Thoracic aorta (tissue), 2 donors: ENCODE measurements at regions not wholly inside any gene's neighbourhood (a gene's known extent, or its start where the extent isn't known, plus 50 kb on each side); places are given as distances from the start of the nearest gene placed in this dataset.

Experiments used
- ATAC-seq: fragments of 150-250 bp; one replicate; pipeline ENCODE4 v1.8.0; 2017; ENCODE audit warnings: low read depth; ENCODE audit not compliant: insufficient number of reproducible peaks, low FRiP score
- DNase-seq: peaks from one replicate; pipeline ENCODE4 v3.0.0-alpha.2; 2020; ENCODE audit warnings: low spot score
- H3K27ac ChIP-seq, 2 donors: fragments of 200-600 bp; sonication (generic); 1 replicate in 1 of 2; 2 replicates in 1 of 2; pipeline ENCODE4 v1.5.1; 2016; ENCODE audit warnings: mild to moderate bottlenecking in 2 of 2, moderate library complexity in 2 of 2
- H3K27me3 ChIP-seq: fragments of 200-600 bp; sonication (generic); replicated peaks from 2 replicates; pipeline ENCODE4 v1.6.0; 2016; ENCODE audit warnings: mild to moderate bottlenecking; ENCODE audit not compliant: insufficient read depth
- H3K36me3 ChIP-seq: fragments of 200-600 bp; sonication (generic); one replicate; pipeline ENCODE4 v1.5.1; 2016
- H3K4me1 ChIP-seq, 2 donors: fragments of 200-600 bp; sonication (generic); 1 replicate in 1 of 2; 2 replicates in 1 of 2; pipeline versions ENCODE4 v1.5.1 to v1.6.0; 2016; ENCODE audit warnings: low read depth in 2 of 2, mild to moderate bottlenecking in 1 of 2; ENCODE audit not compliant: control insufficient read depth in 1 of 2
- H3K4me3 ChIP-seq: fragments of 200-600 bp; sonication (generic); 2 replicates; pipeline ENCODE4 v1.5.1; 2016; ENCODE audit warnings: mild to moderate bottlenecking
- H3K9me3 ChIP-seq: fragments of 200-600 bp; sonication (generic); 2 replicates; pipeline ENCODE4 v1.5.1; 2016
- TF ChIP-seq, protein P1 (sequence below): fragments of 200-600 bp; sonication (generic); IDR thresholded peaks from one replicate; pipeline ENCODE4 v1.5.1; 2019; ENCODE audit warnings: antibody characterized with exemption

DNA sequence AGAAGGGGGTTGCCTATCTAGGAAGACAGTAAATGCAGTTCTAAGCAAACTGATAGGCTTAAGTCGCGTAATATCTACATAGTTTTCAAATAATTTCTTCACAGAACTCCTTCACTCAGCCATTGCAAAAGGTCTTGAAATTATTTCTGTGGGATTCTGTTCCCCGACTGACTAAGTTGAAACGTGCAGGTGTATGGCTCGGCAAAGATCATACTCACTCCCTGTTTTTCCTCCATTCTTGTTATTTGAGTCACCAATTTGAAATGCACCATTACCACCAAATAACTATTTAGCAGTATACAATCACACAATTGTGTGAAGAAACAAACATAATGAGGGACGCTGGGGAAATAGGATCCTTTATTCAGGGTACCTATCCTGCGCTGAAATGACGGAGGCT is 771.1 kb downstream of the GATA3 start:
- H3K9me3 ChIP-seq = no peaks in the 10 kb centered on the region
- H3K27me3 ChIP-seq = no peaks in the 10 kb centered on the region
- H3K4me3 ChIP-seq = no peak overlapping the region
- no peak overlapping the region for H3K27ac ChIP-seq
- ATAC-seq (no peak), DNase-seq (no peak)
- H3K36me3 ChIP-seq = no peaks in the 10 kb centered on the region
- TF ChIP-seq, protein P1, sequence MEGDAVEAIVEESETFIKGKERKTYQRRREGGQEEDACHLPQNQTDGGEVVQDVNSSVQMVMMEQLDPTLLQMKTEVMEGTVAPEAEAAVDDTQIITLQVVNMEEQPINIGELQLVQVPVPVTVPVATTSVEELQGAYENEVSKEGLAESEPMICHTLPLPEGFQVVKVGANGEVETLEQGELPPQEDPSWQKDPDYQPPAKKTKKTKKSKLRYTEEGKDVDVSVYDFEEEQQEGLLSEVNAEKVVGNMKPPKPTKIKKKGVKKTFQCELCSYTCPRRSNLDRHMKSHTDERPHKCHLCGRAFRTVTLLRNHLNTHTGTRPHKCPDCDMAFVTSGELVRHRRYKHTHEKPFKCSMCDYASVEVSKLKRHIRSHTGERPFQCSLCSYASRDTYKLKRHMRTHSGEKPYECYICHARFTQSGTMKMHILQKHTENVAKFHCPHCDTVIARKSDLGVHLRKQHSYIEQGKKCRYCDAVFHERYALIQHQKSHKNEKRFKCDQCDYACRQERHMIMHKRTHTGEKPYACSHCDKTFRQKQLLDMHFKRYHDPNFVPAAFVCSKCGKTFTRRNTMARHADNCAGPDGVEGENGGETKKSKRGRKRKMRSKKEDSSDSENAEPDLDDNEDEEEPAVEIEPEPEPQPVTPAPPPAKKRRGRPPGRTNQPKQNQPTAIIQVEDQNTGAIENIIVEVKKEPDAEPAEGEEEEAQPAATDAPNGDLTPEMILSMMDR = no peak
- no peaks in the 10 kb centered on the region for H3K4me1 ChIP-seq

GRCh38 chr10:8829592-8829991 is 775.1 kb downstream of the GATA3 start:
- Histone ChIP-seq H3K27me3 (no peaks in the 10 kb centered on the region), H3K4me1 (no peaks in the 10 kb centered on the region), H3K9me3 (no peaks in the 10 kb centered on the region), H3K4me3 (no peak overlapping the region), H3K36me3 (no peaks in the 10 kb centered on the region), H3K27ac (no peak overlapping the region)
- no peak for DNase-seq
- TF ChIP-seq, protein P1 = no peak
- no peak for ATAC-seq

DNA sequence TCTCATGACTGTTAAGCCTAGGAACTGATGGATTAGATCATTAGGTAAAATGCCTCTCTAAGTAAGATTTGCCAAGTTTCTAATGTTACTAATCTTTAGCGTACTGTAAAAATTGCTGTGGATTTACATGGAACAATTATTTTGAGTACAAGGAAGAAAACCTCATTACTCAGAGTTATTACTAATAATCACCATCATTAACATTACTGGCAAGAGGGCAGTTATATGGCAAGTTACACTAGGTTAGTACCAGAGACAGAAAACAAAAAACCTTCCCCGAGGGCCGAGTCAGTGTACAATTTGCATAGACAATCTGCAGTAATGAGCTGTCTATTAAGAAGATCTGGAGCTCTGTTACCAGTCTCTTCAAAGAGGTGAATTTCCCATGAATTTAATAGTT is 775.6 kb downstream of the GATA3 start:
- Histone ChIP-seq H3K4me1 (no peaks in the 10 kb centered on the region), H3K27me3 (no peaks in the 10 kb centered on the region), H3K4me3 (no peak overlapping the region), H3K36me3 (no peaks in the 10 kb centered on the region), H3K9me3 (no peaks in the 10 kb centered on the region), H3K27ac (no peak overlapping the region)
- ATAC-seq (no peak), DNase-seq (no peak)
- TF ChIP-seq, protein P1 = no peak

DNA sequence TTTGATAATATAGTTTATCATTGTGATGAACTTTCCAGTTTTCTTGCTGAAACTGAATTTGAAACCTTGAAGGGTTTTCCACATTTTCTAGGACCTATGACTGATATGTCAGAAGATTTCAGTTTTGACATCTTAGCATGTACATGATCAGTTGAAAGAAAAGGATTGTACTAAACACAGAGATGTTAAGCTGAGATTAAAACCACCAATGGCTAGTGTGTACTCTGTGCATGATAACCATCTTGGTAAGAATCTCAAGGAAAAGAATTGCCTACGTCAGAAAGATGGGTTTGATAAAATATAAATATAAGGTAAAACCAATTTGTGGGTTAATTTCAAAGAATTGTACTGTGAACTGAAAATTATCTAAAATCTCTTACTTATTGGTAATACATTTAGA is 776.4 kb downstream of the GATA3 start:
- ATAC-seq (no peak), DNase-seq (no peak)
- Histone ChIP-seq H3K9me3 (no peaks in the 10 kb centered on the region), H3K36me3 (no peaks in the 10 kb centered on the region), H3K27ac (no peak overlapping the region), H3K4me3 (no peak overlapping the region), H3K4me1 (no peaks in the 10 kb centered on the region), H3K27me3 (no peaks in the 10 kb centered on the region)
- TF ChIP-seq, protein P1 = no peak

DNA sequence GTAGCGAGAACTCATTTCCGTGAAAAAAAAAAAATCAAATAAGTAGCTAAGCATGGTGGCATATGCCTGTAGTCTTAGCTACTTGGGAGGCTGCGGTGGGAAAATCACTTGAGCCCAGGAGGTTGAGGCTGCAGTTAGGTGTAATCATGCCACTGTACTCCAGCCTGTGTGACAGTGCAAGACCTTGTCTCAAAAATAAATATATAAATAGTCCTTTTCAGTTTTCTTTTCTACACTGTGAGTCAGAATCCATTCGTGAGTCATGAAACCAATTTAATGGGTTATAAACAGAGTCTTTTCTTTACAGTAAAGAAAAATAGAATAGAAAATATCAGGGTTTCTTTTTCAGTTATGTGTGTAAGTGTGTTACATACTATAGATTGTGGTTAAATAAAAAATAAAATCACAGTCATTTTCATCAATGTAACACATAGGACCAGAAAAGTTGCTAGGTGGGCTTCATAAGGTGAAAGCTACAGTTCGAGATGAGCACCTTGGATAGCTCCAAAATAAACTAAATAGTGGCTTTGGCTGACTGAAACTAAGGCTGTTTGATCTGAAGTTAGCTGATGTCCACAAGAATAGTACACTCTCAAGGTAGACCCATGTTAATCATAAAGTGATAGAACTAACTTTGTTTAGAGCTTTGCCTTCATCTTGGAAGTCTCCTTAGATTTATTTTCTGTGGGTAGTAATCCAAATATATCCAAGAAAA is 781.1 kb downstream of the GATA3 start:
- Histone ChIP-seq H3K4me1 (no peaks in the 10 kb centered on the region), H3K4me3 (no peak overlapping the region), H3K27me3 (no peaks in the 10 kb centered on the region), H3K36me3 (no peaks in the 10 kb centered on the region), H3K27ac (no peak overlapping the region), H3K9me3 (no peaks in the 10 kb centered on the region)
- TF ChIP-seq, protein P1 = no peak
- no peak for DNase-seq
- ATAC-seq = no peak
